ENCODE measurements at regions not wholly inside any gene's neighbourhood (a gene's known extent, or its start where the extent isn't known, plus 50 kb on each side); places are given as distances from the start of the nearest gene placed in this dataset.

DNA sequence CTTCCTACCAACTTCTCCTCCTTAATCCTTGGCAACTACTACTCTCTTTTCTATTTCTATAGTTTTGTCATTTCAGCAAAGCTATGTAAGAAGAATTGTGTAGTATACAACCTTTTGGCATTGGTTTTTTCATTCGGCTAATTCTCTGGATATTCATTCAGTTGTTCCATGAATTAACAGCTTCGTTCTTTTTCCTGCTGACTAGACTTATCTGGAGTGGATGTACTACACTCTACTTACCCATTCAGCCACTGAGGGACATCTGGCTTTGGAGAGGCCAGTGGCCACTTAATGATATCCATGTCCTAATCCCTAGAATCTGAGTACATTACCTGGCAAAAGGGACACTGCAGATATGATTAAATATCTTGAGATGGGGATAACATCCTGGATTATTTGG lies 623.9 kb downstream of the DOK5 start:
- no peaks in the 10 kb centered on the region for H3K36me3 ChIP-seq (ENCODE audit: control insufficient read depth in 1 of 2, insufficient read depth in 2 of 2, low read depth in 1 of 2, low read length in 2 of 2)
- no peaks in the 10 kb centered on the region for H3K79me1 ChIP-seq (replicated peaks; ENCODE audit: low read length, poor library complexity, severe bottlenecking)
- H3K9me3 ChIP-seq (ENCODE audit: control insufficient read depth, low read length) = no peaks in the 10 kb centered on the region
- no peak overlapping the region for H3K4me3 ChIP-seq (ENCODE audit: insufficient read depth in 1 of 2, low read depth in 1 of 2, low read length in 2 of 2)
- H3K14ac ChIP-seq (ENCODE audit: low read length in 2 of 2) = no peak overlapping the region
- WGBS = 66% methylated on average over 2 of the region's 2 CpGs
- H3K4me2 ChIP-seq (ENCODE audit: low read length, poor library complexity, severe bottlenecking) = no peak overlapping the region
- H3K18ac ChIP-seq (ENCODE audit: low read depth in 1 of 2, low read length in 2 of 2) = no peak overlapping the region
- H3K23ac ChIP-seq (ENCODE audit: low read length in 2 of 2) = no peak overlapping the region
- DNase-seq = no peak
- no peak overlapping the region for H2BK15ac ChIP-seq (ENCODE audit: low read depth, poor library complexity, severe bottlenecking)
- H2AK5ac ChIP-seq (ENCODE audit: low read length, severe bottlenecking) = no peak overlapping the region
- no peaks in the 10 kb centered on the region for H3K27me3 ChIP-seq (ENCODE audit: control insufficient read depth in 1 of 2, insufficient read depth in 1 of 2, low read length in 2 of 2)
- H3K4me1 ChIP-seq (ENCODE audit: control insufficient read depth, insufficient read depth, low read depth, low read length) = no peaks in the 10 kb centered on the region
- H3K4ac ChIP-seq (ENCODE audit: low read depth in 1 of 2, low read length in 2 of 2) = no peak overlapping the region
- no peak overlapping the region for H4K8ac ChIP-seq (ENCODE audit: low read length)
- no peak overlapping the region for H2AFZ ChIP-seq (ENCODE audit: low read depth, low read length)
- H2BK120ac ChIP-seq (ENCODE audit: low read depth, low read length) = no peak overlapping the region
- no peak overlapping the region for H3K9ac ChIP-seq (ENCODE audit: low read length)
- no peak overlapping the region for H2BK5ac ChIP-seq (ENCODE audit: low read depth, low read length, poor library complexity, severe bottlenecking)
- no peak overlapping the region for H2BK12ac ChIP-seq (ENCODE audit: low read length in 2 of 2)
- no peak overlapping the region for H4K91ac ChIP-seq (ENCODE audit: low read length)
- no peak overlapping the region for H3K27ac ChIP-seq (ENCODE audit: low read length, poor library complexity, severe bottlenecking)

- DNase-seq = no peak
- H3K9ac ChIP-seq (ENCODE audit: low read length) = no peak overlapping the region
- no peak overlapping the region for H2BK12ac ChIP-seq (ENCODE audit: low read length in 2 of 2)
- H3K23ac ChIP-seq (ENCODE audit: low read length in 2 of 2) = no peak overlapping the region
- no peak overlapping the region for H4K8ac ChIP-seq (ENCODE audit: low read length)
- no peak overlapping the region for H3K18ac ChIP-seq (ENCODE audit: low read depth in 1 of 2, low read length in 2 of 2)
- H2BK15ac ChIP-seq (ENCODE audit: low read depth, poor library complexity, severe bottlenecking) = no peak overlapping the region
- no peaks in the 10 kb centered on the region for H3K9me3 ChIP-seq (ENCODE audit: control insufficient read depth, low read length)
- no peaks in the 10 kb centered on the region for H3K4me1 ChIP-seq (ENCODE audit: control insufficient read depth, insufficient read depth, low read depth, low read length)
- H3K27me3 ChIP-seq (ENCODE audit: control insufficient read depth in 1 of 2, insufficient read depth in 1 of 2, low read length in 2 of 2) = no peaks in the 10 kb centered on the region
- H3K4me3 ChIP-seq (ENCODE audit: insufficient read depth in 1 of 2, low read depth in 1 of 2, low read length in 2 of 2) = no peak overlapping the region
- H3K4me2 ChIP-seq (ENCODE audit: low read length, poor library complexity, severe bottlenecking) = no peak overlapping the region
- no peak overlapping the region for H2BK120ac ChIP-seq (ENCODE audit: low read depth, low read length)
- H3K4ac ChIP-seq (ENCODE audit: low read depth in 1 of 2, low read length in 2 of 2) = no peak overlapping the region
- H2AK5ac ChIP-seq (ENCODE audit: low read length, severe bottlenecking) = no peak overlapping the region
- H3K27ac ChIP-seq (ENCODE audit: low read length, poor library complexity, severe bottlenecking) = no peak overlapping the region
- H3K14ac ChIP-seq (ENCODE audit: low read length in 2 of 2) = no peak overlapping the region
- H2AFZ ChIP-seq (ENCODE audit: low read depth, low read length) = no peak overlapping the region
- no peak overlapping the region for H4K91ac ChIP-seq (ENCODE audit: low read length)
- H3K36me3 ChIP-seq (ENCODE audit: control insufficient read depth in 1 of 2, insufficient read depth in 2 of 2, low read depth in 1 of 2, low read length in 2 of 2) = no peaks in the 10 kb centered on the region
- no peak overlapping the region for H2BK5ac ChIP-seq (ENCODE audit: low read depth, low read length, poor library complexity, severe bottlenecking)
- no peaks in the 10 kb centered on the region for H3K79me1 ChIP-seq (replicated peaks; ENCODE audit: low read length, poor library complexity, severe bottlenecking)
These were observed 622.2 kb downstream of the DOK5 start for GRCh38 chr20:55097621-55098020.

DNA sequence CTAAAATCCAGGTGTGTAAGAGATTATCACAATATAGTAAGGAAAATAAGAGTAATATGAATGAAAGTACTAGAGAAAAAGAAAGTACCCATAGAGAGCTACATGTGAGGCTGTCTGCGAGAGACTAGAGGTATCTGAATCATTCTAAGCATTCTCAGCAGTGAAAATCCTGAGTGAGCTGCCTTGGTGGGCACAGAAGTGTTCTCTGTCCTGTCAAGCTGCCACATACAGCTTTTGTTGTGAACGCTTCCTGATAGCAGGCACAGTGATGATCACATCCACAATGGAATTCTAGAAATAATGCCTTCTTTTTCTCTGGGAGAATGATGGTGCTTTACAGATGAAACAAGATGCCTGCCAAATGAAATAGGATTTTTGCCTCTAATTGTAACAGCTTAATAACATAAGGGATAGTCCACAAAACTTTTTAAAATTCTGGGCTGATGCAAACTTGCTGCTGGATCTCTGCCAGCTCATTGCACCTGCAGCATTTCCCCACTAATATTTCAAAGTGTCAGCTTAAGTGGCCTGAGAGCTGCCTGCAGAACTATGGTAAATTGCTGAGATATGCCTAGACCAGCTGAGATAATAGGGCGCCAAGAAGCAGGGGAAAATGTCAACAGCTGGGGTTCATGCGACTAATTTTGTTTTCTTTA lies 620.5 kb downstream of the DOK5 start:
- Histone ChIP-seq H2BK5ac (ENCODE audit: low read depth, low read length, poor library complexity, severe bottlenecking) (no peak overlapping the region), H2BK12ac (ENCODE audit: low read length in 2 of 2) (no peak overlapping the region), H3K79me1 (replicated peaks; ENCODE audit: low read length, poor library complexity, severe bottlenecking) (no peaks in the 10 kb centered on the region), H3K4me3 (ENCODE audit: insufficient read depth in 1 of 2, low read depth in 1 of 2, low read length in 2 of 2) (no peak overlapping the region), H3K9ac (ENCODE audit: low read length) (no peak overlapping the region), H3K18ac (ENCODE audit: low read depth in 1 of 2, low read length in 2 of 2) (no peak overlapping the region), H3K23ac (ENCODE audit: low read length in 2 of 2) (no peak overlapping the region), H3K4me1 (ENCODE audit: control insufficient read depth, insufficient read depth, low read depth, low read length) (no peaks in the 10 kb centered on the region), H3K27ac (ENCODE audit: low read length, poor library complexity, severe bottlenecking) (no peak overlapping the region), H3K4ac (ENCODE audit: low read depth in 1 of 2, low read length in 2 of 2) (no peak overlapping the region), H4K8ac (ENCODE audit: low read length) (no peak overlapping the region), H2BK15ac (ENCODE audit: low read depth, poor library complexity, severe bottlenecking) (no peak overlapping the region), H4K91ac (ENCODE audit: low read length) (no peak overlapping the region), H3K14ac (ENCODE audit: low read length in 2 of 2) (no peak overlapping the region), H2AFZ (ENCODE audit: low read depth, low read length) (no peak overlapping the region), H2BK120ac (ENCODE audit: low read depth, low read length) (no peak overlapping the region), H3K27me3 (ENCODE audit: control insufficient read depth in 1 of 2, insufficient read depth in 1 of 2, low read length in 2 of 2) (no peaks in the 10 kb centered on the region), H3K9me3 (ENCODE audit: control insufficient read depth, low read length) (no peaks in the 10 kb centered on the region), H2AK5ac (ENCODE audit: low read length, severe bottlenecking) (no peak overlapping the region), H3K4me2 (ENCODE audit: low read length, poor library complexity, severe bottlenecking) (no peak overlapping the region), H3K36me3 (ENCODE audit: control insufficient read depth in 1 of 2, insufficient read depth in 2 of 2, low read depth in 1 of 2, low read length in 2 of 2) (no peaks in the 10 kb centered on the region)
- 69% methylated on average over 3 of the region's 4 CpGs for WGBS
- no peak for DNase-seq

DNA sequence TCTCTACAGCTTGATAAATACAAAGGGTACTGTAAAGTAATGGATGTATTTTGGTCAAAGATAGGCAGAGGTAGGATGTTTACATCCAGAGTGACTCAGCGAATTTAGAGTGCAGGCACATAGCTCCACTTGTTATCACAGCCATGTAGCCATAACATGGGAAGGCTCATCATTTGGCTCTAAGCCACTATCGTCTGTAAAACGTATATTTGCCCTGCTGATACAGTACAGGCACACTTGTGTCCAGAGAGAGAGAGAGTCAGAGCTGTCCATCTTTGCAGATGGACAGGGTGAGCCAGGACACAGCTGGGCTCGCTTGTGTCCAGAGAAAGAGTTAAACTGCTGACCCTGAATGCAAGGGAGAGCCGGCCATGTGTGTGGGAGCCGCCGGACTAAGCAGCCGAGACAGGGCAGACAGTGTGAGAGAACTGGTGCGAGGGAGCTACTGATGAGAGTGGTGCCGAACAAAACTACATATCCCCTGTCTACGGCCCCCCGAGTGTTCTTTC lies 619.0 kb downstream of the DOK5 start:
- H3K4me2 ChIP-seq (ENCODE audit: low read length, poor library complexity, severe bottlenecking) = no peak overlapping the region
- H4K91ac ChIP-seq (ENCODE audit: low read length) = no peak overlapping the region
- no peak overlapping the region for H2BK5ac ChIP-seq (ENCODE audit: low read depth, low read length, poor library complexity, severe bottlenecking)
- H2BK120ac ChIP-seq (ENCODE audit: low read depth, low read length) = no peak overlapping the region
- H3K4me3 ChIP-seq (ENCODE audit: insufficient read depth in 1 of 2, low read depth in 1 of 2, low read length in 2 of 2) = no peak overlapping the region
- no peak overlapping the region for H4K8ac ChIP-seq (ENCODE audit: low read length)
- H2AK5ac ChIP-seq (ENCODE audit: low read length, severe bottlenecking) = no peak overlapping the region
- no peak overlapping the region for H3K18ac ChIP-seq (ENCODE audit: low read depth in 1 of 2, low read length in 2 of 2)
- H3K14ac ChIP-seq (ENCODE audit: low read length in 2 of 2) = no peak overlapping the region
- no peaks in the 10 kb centered on the region for H3K9me3 ChIP-seq (ENCODE audit: control insufficient read depth, low read length)
- H3K27me3 ChIP-seq (ENCODE audit: control insufficient read depth in 1 of 2, insufficient read depth in 1 of 2, low read length in 2 of 2) = no peaks in the 10 kb centered on the region
- no peak overlapping the region for H3K27ac ChIP-seq (ENCODE audit: low read length, poor library complexity, severe bottlenecking)
- DNase-seq = no peak
- H3K9ac ChIP-seq (ENCODE audit: low read length) = no peak overlapping the region
- no peak overlapping the region for H2BK15ac ChIP-seq (ENCODE audit: low read depth, poor library complexity, severe bottlenecking)
- H2BK12ac ChIP-seq (ENCODE audit: low read length in 2 of 2) = no peak overlapping the region
- H3K36me3 ChIP-seq (ENCODE audit: control insufficient read depth in 1 of 2, insufficient read depth in 2 of 2, low read depth in 1 of 2, low read length in 2 of 2) = no peaks in the 10 kb centered on the region
- no peak overlapping the region for H3K23ac ChIP-seq (ENCODE audit: low read length in 2 of 2)
- H3K79me1 ChIP-seq (replicated peaks; ENCODE audit: low read length, poor library complexity, severe bottlenecking) = no peaks in the 10 kb centered on the region
- no peaks in the 10 kb centered on the region for H3K4me1 ChIP-seq (ENCODE audit: control insufficient read depth, insufficient read depth, low read depth, low read length)
- no peak overlapping the region for H3K4ac ChIP-seq (ENCODE audit: low read depth in 1 of 2, low read length in 2 of 2)
- no peak overlapping the region for H2AFZ ChIP-seq (ENCODE audit: low read depth, low read length)
- WGBS = 69% methylated on average over 12 of the region's 12 CpGs

Data from mesenchymal stem cell (in vitro differentiated cells and primary cell).